ENCODE measurements at regions not wholly inside any gene's neighbourhood (a gene's known extent, or its start where the extent isn't known, plus 50 kb on each side); places are given as distances from the start of the nearest gene placed in this dataset.

- Histone ChIP-seq H3K18ac (ENCODE audit: low read depth in 1 of 2, low read length in 2 of 2) (no peak overlapping the region), H2BK120ac (ENCODE audit: low read depth, low read length) (no peak overlapping the region), H2BK5ac (ENCODE audit: low read depth, low read length, poor library complexity, severe bottlenecking) (no peak overlapping the region), H3K79me1 (replicated peaks; ENCODE audit: low read length, poor library complexity, severe bottlenecking) (no peaks in the 10 kb centered on the region), H3K27me3 (ENCODE audit: control insufficient read depth in 1 of 2, insufficient read depth in 1 of 2, low read length in 2 of 2) (no peaks in the 10 kb centered on the region), H2AK5ac (ENCODE audit: low read length, severe bottlenecking) (no peak overlapping the region), H3K27ac (ENCODE audit: low read length, poor library complexity, severe bottlenecking) (no peak overlapping the region), H3K4me3 (ENCODE audit: insufficient read depth in 1 of 2, low read depth in 1 of 2, low read length in 2 of 2) (no peak overlapping the region), H3K4me2 (ENCODE audit: low read length, poor library complexity, severe bottlenecking) (no peak overlapping the region), H3K14ac (ENCODE audit: low read length in 2 of 2) (no peak overlapping the region), H3K23ac (ENCODE audit: low read length in 2 of 2) (no peak overlapping the region), H2BK15ac (ENCODE audit: low read depth, poor library complexity, severe bottlenecking) (no peak overlapping the region), H3K9ac (ENCODE audit: low read length) (no peak overlapping the region), H3K9me3 (ENCODE audit: control insufficient read depth, low read length) (no peaks in the 10 kb centered on the region), H4K91ac (ENCODE audit: low read length) (no peak overlapping the region), H4K8ac (ENCODE audit: low read length) (no peak overlapping the region), H3K36me3 (ENCODE audit: control insufficient read depth in 1 of 2, insufficient read depth in 2 of 2, low read depth in 1 of 2, low read length in 2 of 2) (no peaks in the 10 kb centered on the region), H2AFZ (ENCODE audit: low read depth, low read length) (no peak overlapping the region), H3K4ac (ENCODE audit: low read depth in 1 of 2, low read length in 2 of 2) (no peak overlapping the region), H2BK12ac (ENCODE audit: low read length in 2 of 2) (no peak overlapping the region), H3K4me1 (ENCODE audit: control insufficient read depth, insufficient read depth, low read depth, low read length) (no peaks in the 10 kb centered on the region)
- DNase-seq: no peak
- WGBS: 68% methylated on average over 1 of the region's 1 CpG
Measured at GRCh38 chr7:34451183-34451582, 206.8 kb upstream of the NPSR1 start.

- no peaks in the 10 kb centered on the region for H3K36me3 ChIP-seq (ENCODE audit: control insufficient read depth in 1 of 2, insufficient read depth in 2 of 2, low read depth in 1 of 2, low read length in 2 of 2)
- no peak overlapping the region for H4K91ac ChIP-seq (ENCODE audit: low read length)
- H3K4me1 ChIP-seq (ENCODE audit: control insufficient read depth, insufficient read depth, low read depth, low read length): no peaks in the 10 kb centered on the region
- H3K27me3 ChIP-seq (ENCODE audit: control insufficient read depth in 1 of 2, insufficient read depth in 1 of 2, low read length in 2 of 2): no peaks in the 10 kb centered on the region
- H2AFZ ChIP-seq (ENCODE audit: low read depth, low read length): no peak overlapping the region
- peak; percentile 45 for DNase-seq
- no peaks in the 10 kb centered on the region for H3K9me3 ChIP-seq (ENCODE audit: control insufficient read depth, low read length)
- H3K27ac ChIP-seq (ENCODE audit: low read length, poor library complexity, severe bottlenecking): no peak overlapping the region
- no peak overlapping the region for H2BK15ac ChIP-seq (ENCODE audit: low read depth, poor library complexity, severe bottlenecking)
- H3K23ac ChIP-seq (ENCODE audit: low read length in 2 of 2): no peak overlapping the region
- no peak overlapping the region for H3K4ac ChIP-seq (ENCODE audit: low read depth in 1 of 2, low read length in 2 of 2)
- no peak overlapping the region for H4K8ac ChIP-seq (ENCODE audit: low read length)
- H2BK5ac ChIP-seq (ENCODE audit: low read depth, low read length, poor library complexity, severe bottlenecking): no peak overlapping the region
- H2BK12ac ChIP-seq (ENCODE audit: low read length in 2 of 2): no peak overlapping the region
- no peak overlapping the region for H3K14ac ChIP-seq (ENCODE audit: low read length in 2 of 2)
- no peak overlapping the region for H2BK120ac ChIP-seq (ENCODE audit: low read depth, low read length)
- no peaks in the 10 kb centered on the region for H3K79me1 ChIP-seq (replicated peaks; ENCODE audit: low read length, poor library complexity, severe bottlenecking)
- no peak overlapping the region for H3K4me2 ChIP-seq (ENCODE audit: low read length, poor library complexity, severe bottlenecking)
- no peak overlapping the region for H2AK5ac ChIP-seq (ENCODE audit: low read length, severe bottlenecking)
- no peak overlapping the region for H3K18ac ChIP-seq (ENCODE audit: low read depth in 1 of 2, low read length in 2 of 2)
- no peak overlapping the region for H3K9ac ChIP-seq (ENCODE audit: low read length)
- no CpG with 5 or more reads among the region's 3 CpGs for WGBS
- no peak overlapping the region for H3K4me3 ChIP-seq (ENCODE audit: insufficient read depth in 1 of 2, low read depth in 1 of 2, low read length in 2 of 2)
Measured at GRCh38 chr7:34451923-34452322, 206.1 kb upstream of the NPSR1 start.

DNA sequence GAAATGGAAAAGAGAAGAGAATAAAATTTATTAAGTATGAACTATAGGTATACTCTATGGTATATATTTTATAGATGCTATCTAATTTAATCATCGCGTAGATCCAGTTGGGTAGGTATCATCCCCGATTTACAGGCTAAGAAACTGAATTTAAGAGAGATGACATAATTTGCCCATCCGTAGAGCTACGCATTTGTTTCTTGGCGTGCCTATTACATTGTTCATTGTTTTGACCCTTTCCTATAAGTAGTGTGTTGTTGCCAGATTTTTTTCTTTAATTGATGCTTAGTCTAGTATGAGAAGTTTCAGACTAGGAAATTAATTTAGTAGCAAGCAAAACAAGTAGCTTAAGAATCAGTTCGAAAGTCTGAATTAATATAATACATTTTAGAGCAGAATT is 205.7 kb upstream of the NPSR1 start:
- Histone ChIP-seq H3K27me3 (ENCODE audit: control insufficient read depth in 1 of 2, insufficient read depth in 1 of 2, low read length in 2 of 2) (peaks cover 0 to 3% of the 10 kb centered on the region in 2 experiments), H3K23ac (ENCODE audit: low read length in 2 of 2) (no peak overlapping the region), H2BK15ac (ENCODE audit: low read depth, poor library complexity, severe bottlenecking) (no peak overlapping the region), H3K9ac (ENCODE audit: low read length) (no peak overlapping the region), H3K4ac (ENCODE audit: low read depth in 1 of 2, low read length in 2 of 2) (no peak overlapping the region), H3K36me3 (ENCODE audit: control insufficient read depth in 1 of 2, insufficient read depth in 2 of 2, low read depth in 1 of 2, low read length in 2 of 2) (no peaks in the 10 kb centered on the region), H2AK5ac (ENCODE audit: low read length, severe bottlenecking) (no peak overlapping the region), H3K14ac (ENCODE audit: low read length in 2 of 2) (no peak overlapping the region), H3K9me3 (ENCODE audit: control insufficient read depth, low read length) (no peaks in the 10 kb centered on the region), H2BK5ac (ENCODE audit: low read depth, low read length, poor library complexity, severe bottlenecking) (no peak overlapping the region), H4K8ac (ENCODE audit: low read length) (no peak overlapping the region), H4K91ac (ENCODE audit: low read length) (no peak overlapping the region), H3K18ac (ENCODE audit: low read depth in 1 of 2, low read length in 2 of 2) (no peak overlapping the region), H3K79me1 (replicated peaks; ENCODE audit: low read length, poor library complexity, severe bottlenecking) (no peaks in the 10 kb centered on the region), H2BK120ac (ENCODE audit: low read depth, low read length) (no peak overlapping the region), H2BK12ac (ENCODE audit: low read length in 2 of 2) (no peak overlapping the region), H3K4me2 (ENCODE audit: low read length, poor library complexity, severe bottlenecking) (no peak overlapping the region), H3K4me3 (ENCODE audit: insufficient read depth in 1 of 2, low read depth in 1 of 2, low read length in 2 of 2) (no peak overlapping the region), H2AFZ (ENCODE audit: low read depth, low read length) (no peak overlapping the region), H3K27ac (ENCODE audit: low read length, poor library complexity, severe bottlenecking) (no peak overlapping the region), H3K4me1 (ENCODE audit: control insufficient read depth, insufficient read depth, low read depth, low read length) (no peaks in the 10 kb centered on the region)
- no peak for DNase-seq
- WGBS: 88% methylated on average over 6 of the region's 7 CpGs

- Histone ChIP-seq H3K23ac (ENCODE audit: low read length in 2 of 2) (no peak overlapping the region), H2BK15ac (ENCODE audit: low read depth, poor library complexity, severe bottlenecking) (no peak overlapping the region), H2BK120ac (ENCODE audit: low read depth, low read length) (no peak overlapping the region), H3K9me3 (ENCODE audit: control insufficient read depth, low read length) (no peaks in the 10 kb centered on the region), H2BK12ac (ENCODE audit: low read length in 2 of 2) (no peak overlapping the region), H2AK5ac (ENCODE audit: low read length, severe bottlenecking) (no peak overlapping the region), H3K36me3 (ENCODE audit: control insufficient read depth in 1 of 2, insufficient read depth in 2 of 2, low read depth in 1 of 2, low read length in 2 of 2) (no peaks in the 10 kb centered on the region), H3K4me1 (ENCODE audit: control insufficient read depth, insufficient read depth, low read depth, low read length) (no peaks in the 10 kb centered on the region), H2AFZ (ENCODE audit: low read depth, low read length) (no peak overlapping the region), H2BK5ac (ENCODE audit: low read depth, low read length, poor library complexity, severe bottlenecking) (no peak overlapping the region), H3K4me2 (ENCODE audit: low read length, poor library complexity, severe bottlenecking) (no peak overlapping the region), H3K79me1 (replicated peaks; ENCODE audit: low read length, poor library complexity, severe bottlenecking) (no peaks in the 10 kb centered on the region), H3K18ac (ENCODE audit: low read depth in 1 of 2, low read length in 2 of 2) (no peak overlapping the region), H3K14ac (ENCODE audit: low read length in 2 of 2) (no peak overlapping the region), H3K27ac (ENCODE audit: low read length, poor library complexity, severe bottlenecking) (no peak overlapping the region), H3K27me3 (ENCODE audit: control insufficient read depth in 1 of 2, insufficient read depth in 1 of 2, low read length in 2 of 2) (peaks cover 0 to 4% of the 10 kb centered on the region in 2 experiments), H3K4ac (ENCODE audit: low read depth in 1 of 2, low read length in 2 of 2) (no peak overlapping the region), H3K9ac (ENCODE audit: low read length) (no peak overlapping the region), H4K8ac (ENCODE audit: low read length) (no peak overlapping the region), H4K91ac (ENCODE audit: low read length) (no peak overlapping the region), H3K4me3 (ENCODE audit: insufficient read depth in 1 of 2, low read depth in 1 of 2, low read length in 2 of 2) (no peak overlapping the region)
- WGBS: no CpG with 5 or more reads among the region's 2 CpGs
- peak; percentile 4 for DNase-seq
Measured at GRCh38 chr7:34453150-34453549, 204.9 kb upstream of the NPSR1 start.

Measured in mesenchymal stem cell (in vitro differentiated cells and primary cell).